ENCODE measurements at regions not wholly inside any gene's neighbourhood (a gene's known extent, or its start where the extent isn't known, plus 50 kb on each side); places are given as distances from the start of the nearest gene placed in this dataset.

DNA sequence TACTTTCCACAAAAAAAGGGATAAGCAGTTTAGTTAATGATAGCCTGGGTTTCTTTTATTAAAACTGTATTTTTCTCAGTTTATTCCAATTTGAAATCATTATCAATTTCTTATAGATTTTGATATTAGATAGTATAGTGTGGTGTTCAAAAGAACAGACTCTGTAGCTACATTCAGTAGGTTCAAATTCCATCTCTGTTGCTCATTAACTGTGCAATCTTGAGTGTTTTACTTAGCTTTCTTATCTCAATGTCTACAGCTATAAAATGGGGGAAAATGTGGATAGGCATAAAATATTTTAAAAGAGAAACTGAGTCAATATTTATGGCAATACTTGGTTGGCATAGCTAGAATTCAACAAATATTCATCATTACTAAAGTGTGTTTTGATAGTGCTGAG, 86.9 kb upstream of the SEMA3A start:
- no peak overlapping the region for H3K4me3 ChIP-seq (ENCODE audit: low read length)
- TF ChIP-seq, protein P1, sequence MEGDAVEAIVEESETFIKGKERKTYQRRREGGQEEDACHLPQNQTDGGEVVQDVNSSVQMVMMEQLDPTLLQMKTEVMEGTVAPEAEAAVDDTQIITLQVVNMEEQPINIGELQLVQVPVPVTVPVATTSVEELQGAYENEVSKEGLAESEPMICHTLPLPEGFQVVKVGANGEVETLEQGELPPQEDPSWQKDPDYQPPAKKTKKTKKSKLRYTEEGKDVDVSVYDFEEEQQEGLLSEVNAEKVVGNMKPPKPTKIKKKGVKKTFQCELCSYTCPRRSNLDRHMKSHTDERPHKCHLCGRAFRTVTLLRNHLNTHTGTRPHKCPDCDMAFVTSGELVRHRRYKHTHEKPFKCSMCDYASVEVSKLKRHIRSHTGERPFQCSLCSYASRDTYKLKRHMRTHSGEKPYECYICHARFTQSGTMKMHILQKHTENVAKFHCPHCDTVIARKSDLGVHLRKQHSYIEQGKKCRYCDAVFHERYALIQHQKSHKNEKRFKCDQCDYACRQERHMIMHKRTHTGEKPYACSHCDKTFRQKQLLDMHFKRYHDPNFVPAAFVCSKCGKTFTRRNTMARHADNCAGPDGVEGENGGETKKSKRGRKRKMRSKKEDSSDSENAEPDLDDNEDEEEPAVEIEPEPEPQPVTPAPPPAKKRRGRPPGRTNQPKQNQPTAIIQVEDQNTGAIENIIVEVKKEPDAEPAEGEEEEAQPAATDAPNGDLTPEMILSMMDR (conservative IDR thresholded peaks at IDR 0.05; ENCODE audit: low read length): no peak

GRCh38 chr7:84277628-84278224, 83.1 kb upstream of the SEMA3A start:
- peak; percentile 45 for DNase-seq (ENCODE audit: low read depth)
- TF ChIP-seq, protein P1 (conservative IDR thresholded peaks at IDR 0.05; ENCODE audit: low read length): no peak
- no peak overlapping the region for H3K4me3 ChIP-seq (ENCODE audit: low read length)

More for the DNA sequence above, 86.9 kb upstream of the SEMA3A start:
- DNase-seq (ENCODE audit: low read depth): no peak

GRCh38 chr7:84274029-84274638, 79.5 kb upstream of the SEMA3A start:
- H3K4me3 ChIP-seq (ENCODE audit: low read length): no peak overlapping the region
- TF ChIP-seq, protein P1 (conservative IDR thresholded peaks at IDR 0.05; ENCODE audit: low read length): no peak
- peak; percentile 6 for DNase-seq (ENCODE audit: low read depth)

- TF ChIP-seq, protein P1 (conservative IDR thresholded peaks at IDR 0.05; ENCODE audit: low read length): no peak
- DNase-seq (ENCODE audit: low read depth): peak; percentile 67
- no peak overlapping the region for H3K4me3 ChIP-seq (ENCODE audit: low read length)
Observed at GRCh38 chr7:84271543-84271942, 77.0 kb upstream of the SEMA3A start.

DNA sequence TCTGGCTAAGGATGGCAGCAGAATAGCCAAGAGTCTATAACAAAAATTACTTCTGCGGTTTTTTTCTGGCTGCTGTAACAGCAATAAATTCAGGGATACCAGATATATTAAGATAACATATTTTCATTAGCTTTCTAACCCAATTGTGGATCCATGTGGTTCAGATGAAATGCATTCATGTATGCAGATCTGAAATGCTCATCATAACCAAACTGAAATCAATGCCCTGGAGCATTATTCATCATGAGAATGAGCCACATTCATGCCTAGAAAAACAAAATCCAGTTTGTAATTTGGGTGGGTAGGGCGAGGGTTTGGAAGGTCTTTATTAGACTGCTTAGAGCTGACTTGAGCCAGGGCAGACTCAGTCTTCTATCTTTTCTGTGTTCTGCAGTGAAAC, 69.8 kb upstream of the SEMA3A start:
- TF ChIP-seq, protein P1 (conservative IDR thresholded peaks at IDR 0.05; ENCODE audit: low read length): no peak
- DNase-seq (ENCODE audit: low read depth): peak; percentile 33
- no peak overlapping the region for H3K4me3 ChIP-seq (ENCODE audit: low read length)

- TF ChIP-seq, protein P1 (conservative IDR thresholded peaks at IDR 0.05; ENCODE audit: low read length): no peak
- no peak for DNase-seq (ENCODE audit: low read depth)
- no peak overlapping the region for H3K4me3 ChIP-seq (ENCODE audit: low read length)
Observed at GRCh38 chr7:84263106-84263505, 68.5 kb upstream of the SEMA3A start.

GRCh38 chr7:84261509-84261908, 66.9 kb upstream of the SEMA3A start:
- no peak for DNase-seq (ENCODE audit: low read depth)
- no peak overlapping the region for H3K4me3 ChIP-seq (ENCODE audit: low read length)
- TF ChIP-seq, protein P1 (conservative IDR thresholded peaks at IDR 0.05; ENCODE audit: low read length): no peak

Measured in AG10803 (cell line).